ENCODE measurements at regions not wholly inside any gene's neighbourhood (a gene's known extent, or its start where the extent isn't known, plus 50 kb on each side); places are given as distances from the start of the nearest gene placed in this dataset.

DNA sequence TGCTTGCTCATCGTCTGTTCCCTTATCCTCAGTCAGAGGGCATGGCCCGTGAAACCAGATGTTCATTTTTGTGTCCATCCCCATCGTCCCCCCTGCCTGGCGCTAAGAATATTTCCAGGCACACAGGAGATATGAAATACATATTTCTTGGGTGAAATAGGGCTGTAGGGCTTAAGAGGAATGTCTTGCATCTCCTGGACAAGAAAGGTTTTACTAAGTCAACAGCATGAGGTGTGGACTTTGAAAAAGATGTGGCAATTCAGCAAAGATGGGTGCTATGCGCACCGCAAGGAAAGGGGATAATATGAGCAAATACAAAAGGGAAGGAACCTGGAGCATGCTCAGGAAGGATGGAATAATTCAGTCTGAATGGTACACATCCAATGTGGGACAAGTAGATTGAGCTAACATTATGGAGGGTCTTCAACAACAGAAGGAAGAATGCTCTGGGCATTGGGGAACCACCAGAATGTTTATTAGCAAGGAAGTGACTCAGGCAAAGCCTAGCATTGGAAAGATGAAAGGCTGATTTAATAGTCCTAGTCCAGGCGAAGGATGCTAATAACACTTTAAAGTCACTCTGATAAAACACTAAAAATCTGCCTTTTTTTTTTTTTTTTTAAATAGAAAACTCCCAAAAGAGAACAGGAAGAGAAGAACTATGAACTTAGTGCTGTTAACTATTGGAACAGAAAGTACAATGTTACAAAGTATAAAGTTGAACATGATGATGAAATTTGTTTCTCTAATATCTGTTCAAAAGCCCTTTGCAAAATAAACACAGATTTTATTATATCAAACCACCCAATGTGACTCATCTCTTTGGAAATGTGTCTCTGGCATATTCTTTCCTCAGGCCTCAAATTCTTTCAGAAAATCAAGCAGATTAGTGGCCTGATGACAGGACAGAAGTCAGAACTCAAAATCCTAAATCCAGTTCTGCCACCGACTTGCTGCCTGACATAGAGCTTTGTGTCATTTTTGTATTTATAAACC lies 449.5 kb downstream of the BCAT1 start:
- TF ChIP-seq EZH2phosphoT487 (conservative IDR thresholded peaks at IDR 0.05; ENCODE audit: low read length): no peak
- TF ChIP-seq, protein P1, sequence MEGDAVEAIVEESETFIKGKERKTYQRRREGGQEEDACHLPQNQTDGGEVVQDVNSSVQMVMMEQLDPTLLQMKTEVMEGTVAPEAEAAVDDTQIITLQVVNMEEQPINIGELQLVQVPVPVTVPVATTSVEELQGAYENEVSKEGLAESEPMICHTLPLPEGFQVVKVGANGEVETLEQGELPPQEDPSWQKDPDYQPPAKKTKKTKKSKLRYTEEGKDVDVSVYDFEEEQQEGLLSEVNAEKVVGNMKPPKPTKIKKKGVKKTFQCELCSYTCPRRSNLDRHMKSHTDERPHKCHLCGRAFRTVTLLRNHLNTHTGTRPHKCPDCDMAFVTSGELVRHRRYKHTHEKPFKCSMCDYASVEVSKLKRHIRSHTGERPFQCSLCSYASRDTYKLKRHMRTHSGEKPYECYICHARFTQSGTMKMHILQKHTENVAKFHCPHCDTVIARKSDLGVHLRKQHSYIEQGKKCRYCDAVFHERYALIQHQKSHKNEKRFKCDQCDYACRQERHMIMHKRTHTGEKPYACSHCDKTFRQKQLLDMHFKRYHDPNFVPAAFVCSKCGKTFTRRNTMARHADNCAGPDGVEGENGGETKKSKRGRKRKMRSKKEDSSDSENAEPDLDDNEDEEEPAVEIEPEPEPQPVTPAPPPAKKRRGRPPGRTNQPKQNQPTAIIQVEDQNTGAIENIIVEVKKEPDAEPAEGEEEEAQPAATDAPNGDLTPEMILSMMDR (IDR thresholded peaks at IDR 0.05; ENCODE audit: insufficient read depth, low read length, poor library complexity, severe bottlenecking): no peak
- Histone ChIP-seq H3K4me2 (ENCODE audit: low read depth, low read length, poor library complexity, severe bottlenecking) (no peak overlapping the region), H3K27ac (ENCODE audit: low read depth, low read length) (no peak overlapping the region)

DNA sequence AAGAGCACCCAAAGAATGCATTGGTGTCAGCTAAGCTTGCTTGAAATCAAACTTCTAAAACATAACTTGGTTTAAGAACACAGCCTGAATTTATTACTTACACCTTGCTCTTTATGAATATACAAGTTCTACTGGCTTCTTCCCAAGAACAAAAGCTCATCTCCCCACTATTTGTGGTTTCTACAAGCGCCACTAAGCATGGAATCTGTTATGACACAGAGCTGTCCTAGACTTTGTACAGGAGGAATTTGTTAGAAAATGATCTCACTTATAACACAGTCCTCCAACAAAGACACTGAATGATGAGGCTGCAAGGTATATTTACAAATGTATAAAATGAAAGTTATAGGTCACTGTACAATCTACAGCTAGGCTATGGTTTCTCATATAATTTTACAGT lies 452.1 kb downstream of the BCAT1 start:
- no peaks in the 10 kb centered on the region for H3K27me3 ChIP-seq (ENCODE audit: low read length)
- no peaks in the 10 kb centered on the region for H3F3A ChIP-seq (ENCODE audit: insufficient read depth)
- H3K9ac ChIP-seq (ENCODE audit: low read length): no peak overlapping the region
- H3K36me3 ChIP-seq (ENCODE audit: low read length): no peaks in the 10 kb centered on the region
- no peaks in the 10 kb centered on the region for H3K9me2 ChIP-seq (replicated peaks; ENCODE audit: insufficient read depth, low read length)
- H3K4me2 ChIP-seq (ENCODE audit: low read depth, low read length, poor library complexity, severe bottlenecking): no peak overlapping the region
- no peak overlapping the region for H3K27ac ChIP-seq (ENCODE audit: low read depth, low read length)
- H3K9me3 ChIP-seq (ENCODE audit: insufficient read depth, low read length): no peaks in the 10 kb centered on the region
- H4K20me1 ChIP-seq (ENCODE audit: low read depth, low read length): no peaks in the 10 kb centered on the region
- no peak overlapping the region for H3K4me3 ChIP-seq (ENCODE audit: insufficient read depth, low read length, poor library complexity, severe bottlenecking)
- no peaks in the 10 kb centered on the region for H3K79me2 ChIP-seq (ENCODE audit: insufficient read depth, low read length)
- no peak overlapping the region for H2AFZ ChIP-seq (ENCODE audit: low read depth, low read length, severe bottlenecking)
- TF ChIP-seq EZH2phosphoT487 (conservative IDR thresholded peaks at IDR 0.05; ENCODE audit: low read length): no peak

More for the DNA sequence above, 449.5 kb downstream of the BCAT1 start:
- H2AFZ ChIP-seq (ENCODE audit: low read depth, low read length, severe bottlenecking): no peak overlapping the region
- no peaks in the 10 kb centered on the region for H3K9me2 ChIP-seq (replicated peaks; ENCODE audit: insufficient read depth, low read length)
- H3K79me2 ChIP-seq (ENCODE audit: insufficient read depth, low read length): no peaks in the 10 kb centered on the region
- H4K20me1 ChIP-seq (ENCODE audit: low read depth, low read length): no peaks in the 10 kb centered on the region
- H3K4me3 ChIP-seq (ENCODE audit: insufficient read depth, low read length, poor library complexity, severe bottlenecking): no peak overlapping the region
- no peaks in the 10 kb centered on the region for H3K36me3 ChIP-seq (ENCODE audit: low read length)
- H3K27me3 ChIP-seq (ENCODE audit: low read length): no peaks in the 10 kb centered on the region
- no peaks in the 10 kb centered on the region for H3F3A ChIP-seq (ENCODE audit: insufficient read depth)
- H3K9me3 ChIP-seq (ENCODE audit: insufficient read depth, low read length): no peaks in the 10 kb centered on the region
- no peak overlapping the region for H3K9ac ChIP-seq (ENCODE audit: low read length)

DNA sequence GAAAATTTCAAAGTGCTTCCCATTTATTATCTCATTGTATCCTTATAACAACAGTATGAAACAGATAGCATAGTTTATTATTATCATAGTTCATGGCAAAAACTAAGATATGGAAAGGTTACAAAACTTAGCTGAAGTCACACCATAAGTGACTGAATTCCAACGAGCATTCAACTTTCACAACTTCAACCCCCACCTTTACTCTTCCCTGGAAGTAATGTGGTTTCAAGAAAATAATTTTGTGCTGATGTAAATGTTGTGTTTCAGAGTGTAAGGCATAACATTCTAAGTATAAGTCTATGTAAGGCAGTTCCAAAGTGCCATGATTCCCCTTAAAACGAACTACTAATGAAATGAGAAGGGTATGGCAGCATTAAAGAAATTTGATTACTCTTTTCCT lies 454.5 kb downstream of the BCAT1 start:
- Histone ChIP-seq H3K9me3 (ENCODE audit: insufficient read depth, low read length) (no peaks in the 10 kb centered on the region), H3K36me3 (ENCODE audit: low read length) (no peaks in the 10 kb centered on the region), H2AFZ (ENCODE audit: low read depth, low read length, severe bottlenecking) (no peak overlapping the region), H3F3A (ENCODE audit: insufficient read depth) (no peaks in the 10 kb centered on the region), H3K4me3 (ENCODE audit: insufficient read depth, low read length, poor library complexity, severe bottlenecking) (no peak overlapping the region), H3K9ac (ENCODE audit: low read length) (no peak overlapping the region), H3K4me2 (ENCODE audit: low read depth, low read length, poor library complexity, severe bottlenecking) (no peak overlapping the region), H3K27me3 (ENCODE audit: low read length) (no peaks in the 10 kb centered on the region), H4K20me1 (ENCODE audit: low read depth, low read length) (no peaks in the 10 kb centered on the region), H3K27ac (ENCODE audit: low read depth, low read length) (no peak overlapping the region), H3K9me2 (replicated peaks; ENCODE audit: insufficient read depth, low read length) (no peaks in the 10 kb centered on the region), H3K79me2 (ENCODE audit: insufficient read depth, low read length) (no peaks in the 10 kb centered on the region)
- no peak for TF ChIP-seq EZH2phosphoT487 (conservative IDR thresholded peaks at IDR 0.05; ENCODE audit: low read length)
- TF ChIP-seq, protein P1 (IDR thresholded peaks at IDR 0.05; ENCODE audit: insufficient read depth, low read length, poor library complexity, severe bottlenecking): no peak

DNA sequence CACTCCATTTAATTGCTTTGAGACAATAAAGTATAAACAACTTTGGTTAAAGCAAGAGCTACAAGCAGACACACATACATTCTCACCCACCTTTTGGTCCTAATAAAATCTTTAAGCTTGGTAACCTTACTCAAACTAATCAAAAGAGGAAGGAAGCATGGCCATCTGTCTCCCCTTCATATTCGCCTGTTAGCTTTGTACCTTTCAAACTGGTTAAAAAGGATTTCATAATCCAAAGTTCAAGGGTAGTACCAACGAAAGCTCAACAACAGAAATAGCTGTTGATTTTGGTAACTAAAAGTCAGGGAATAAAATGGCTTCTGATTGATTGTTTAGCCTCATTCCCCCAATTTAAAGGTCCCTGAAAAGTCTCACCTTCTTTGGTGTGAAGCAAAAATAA lies 456.9 kb downstream of the BCAT1 start:
- H3K79me2 ChIP-seq (ENCODE audit: insufficient read depth, low read length): no peaks in the 10 kb centered on the region
- H3K9me3 ChIP-seq (ENCODE audit: insufficient read depth, low read length): no peaks in the 10 kb centered on the region
- H3K36me3 ChIP-seq (ENCODE audit: low read length): no peaks in the 10 kb centered on the region
- no peak overlapping the region for H3K27ac ChIP-seq (ENCODE audit: low read depth, low read length)
- no peaks in the 10 kb centered on the region for H3K27me3 ChIP-seq (ENCODE audit: low read length)
- H4K20me1 ChIP-seq (ENCODE audit: low read depth, low read length): no peaks in the 10 kb centered on the region
- H3K9ac ChIP-seq (ENCODE audit: low read length): no peak overlapping the region
- no peaks in the 10 kb centered on the region for H3F3A ChIP-seq (ENCODE audit: insufficient read depth)
- H3K4me3 ChIP-seq (ENCODE audit: insufficient read depth, low read length, poor library complexity, severe bottlenecking): no peak overlapping the region
- TF ChIP-seq EZH2phosphoT487 (conservative IDR thresholded peaks at IDR 0.05; ENCODE audit: low read length): no peak
- TF ChIP-seq, protein P1 (IDR thresholded peaks at IDR 0.05; ENCODE audit: insufficient read depth, low read length, poor library complexity, severe bottlenecking): no peak
- no peak overlapping the region for H3K4me2 ChIP-seq (ENCODE audit: low read depth, low read length, poor library complexity, severe bottlenecking)
- no peak overlapping the region for H2AFZ ChIP-seq (ENCODE audit: low read depth, low read length, severe bottlenecking)
- no peaks in the 10 kb centered on the region for H3K9me2 ChIP-seq (replicated peaks; ENCODE audit: insufficient read depth, low read length)
